CD4-positive, alpha-beta T cell treated with Interferon alpha-2 for 1 hour (primary cell): ENCODE measurements at regions not wholly inside any gene's neighbourhood (a gene's known extent, or its start where the extent isn't known, plus 50 kb on each side); places are given as distances from the start of the nearest gene placed in this dataset.

Experiments
- DNase-seq, 2 donors: peaks; one replicate each; pipeline ENCODE4 v3.0.0-alpha.2; 2020 to 2022

DNA sequence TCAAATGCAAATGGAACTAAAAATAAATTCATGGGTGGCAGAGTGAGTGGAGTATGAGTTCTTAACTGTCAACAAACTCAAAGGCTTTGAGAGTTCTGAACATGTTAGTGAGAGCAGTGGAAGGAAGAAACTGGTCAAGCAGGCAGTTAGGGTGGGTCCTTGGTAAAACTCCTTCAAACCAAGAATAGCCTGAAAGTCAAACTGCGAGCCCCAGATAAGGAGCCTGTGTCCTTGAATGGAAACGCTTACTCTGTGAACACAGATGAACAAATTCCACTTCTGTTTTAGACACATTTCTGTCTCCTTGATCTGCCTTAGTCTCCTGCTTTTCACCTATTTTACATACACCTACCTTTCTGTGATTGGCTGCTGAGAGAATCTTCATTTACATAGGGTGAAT is 129.4 kb upstream of the PCDH18 start:
- no peak for DNase-seq

DNA sequence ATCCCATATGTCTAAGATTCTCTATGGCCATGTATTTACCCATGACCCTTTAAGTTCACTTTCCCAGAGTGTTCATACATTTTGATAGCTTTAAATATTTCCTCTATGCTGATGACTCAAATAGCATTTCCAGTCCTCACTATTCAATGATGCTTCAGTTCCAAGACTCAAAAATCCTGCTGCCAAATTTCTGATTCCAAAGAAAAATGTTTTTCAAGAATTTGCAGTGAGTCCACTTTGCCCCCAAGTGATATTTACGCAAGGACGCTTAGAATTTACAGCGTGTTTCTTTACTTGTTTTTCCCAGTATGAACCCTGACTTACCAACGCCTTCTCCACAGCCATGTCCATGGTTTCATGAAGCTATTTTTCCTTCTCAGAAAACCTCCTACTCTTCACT is 127.9 kb upstream of the PCDH18 start:
- no peak for DNase-seq

DNA sequence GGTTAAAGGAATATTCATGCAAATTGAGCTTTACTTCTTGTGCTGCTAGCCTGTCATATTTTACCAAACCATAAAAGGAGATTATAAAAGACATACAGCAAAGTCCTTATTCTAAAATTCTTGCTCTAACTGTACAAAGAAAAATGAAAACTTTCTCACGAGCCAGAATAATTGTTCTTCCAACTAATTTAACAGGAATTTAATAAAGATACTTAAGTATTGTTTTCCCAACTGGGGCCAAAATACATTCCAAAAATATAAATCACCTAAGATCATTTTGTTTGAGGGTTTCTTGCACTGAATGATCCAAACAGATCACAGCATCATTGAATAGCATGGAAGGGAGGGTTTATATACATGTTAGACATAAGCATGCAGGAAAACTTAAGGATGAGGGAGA is 127.1 kb upstream of the PCDH18 start:
- no peak for DNase-seq

DNA sequence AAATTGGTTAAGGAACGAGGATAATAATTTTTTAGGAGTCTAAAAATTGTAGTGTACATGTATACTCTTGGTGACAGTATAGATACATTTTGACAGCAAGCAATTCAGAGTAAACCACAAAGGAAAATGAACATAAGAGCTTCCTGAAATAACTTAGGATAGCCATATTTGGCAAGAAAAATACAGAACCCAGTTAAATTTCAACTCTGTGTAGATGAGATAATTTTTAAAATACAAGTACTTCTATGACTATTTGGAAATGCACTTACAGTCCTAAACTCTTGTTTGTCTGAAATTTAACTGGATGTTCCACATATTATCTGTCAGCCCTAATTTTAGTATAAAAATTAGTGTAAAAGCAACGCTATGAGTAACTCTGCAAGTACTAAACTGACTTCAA is 124.4 kb upstream of the PCDH18 start:
- no peak for DNase-seq

DNA sequence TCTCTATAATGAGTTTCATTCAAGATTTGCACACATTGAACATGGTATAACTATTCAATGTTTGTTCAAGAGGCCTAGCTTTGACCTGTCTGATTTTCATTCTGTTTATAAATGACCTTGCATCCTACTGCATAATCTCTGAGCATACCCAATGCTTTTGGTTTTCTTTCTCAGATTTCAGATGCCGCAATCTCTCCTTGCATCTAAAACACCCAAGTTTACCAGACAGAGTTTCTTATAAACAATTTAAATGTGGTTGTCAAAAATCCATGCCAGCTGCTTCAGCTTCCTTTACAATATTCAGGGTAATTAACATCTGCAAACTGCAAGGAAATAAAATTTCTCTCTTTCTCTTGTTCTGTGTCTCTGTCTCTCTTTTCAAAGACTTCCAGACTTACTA is 123.0 kb upstream of the PCDH18 start:
- DNase-seq: no peak

DNA sequence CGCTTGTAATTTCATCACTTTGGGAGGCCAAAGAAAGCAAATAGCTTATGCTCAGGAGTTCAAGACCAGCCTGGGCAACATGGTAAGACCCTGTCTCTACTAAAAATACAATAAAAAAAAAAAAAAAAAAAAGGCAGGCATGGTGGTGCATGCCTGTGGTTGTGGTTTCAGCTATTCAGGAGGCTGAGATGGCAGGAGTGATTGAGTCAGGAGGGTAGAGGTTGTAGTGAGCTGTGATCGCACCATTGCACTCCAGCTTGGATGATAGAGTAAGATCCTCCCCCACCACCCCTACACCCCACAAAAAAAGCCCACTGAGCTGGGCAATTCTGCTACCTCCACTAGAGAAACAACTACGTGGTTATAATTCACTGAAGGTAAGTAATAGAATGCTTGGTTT is 118.8 kb upstream of the PCDH18 start:
- no peak for DNase-seq

DNA sequence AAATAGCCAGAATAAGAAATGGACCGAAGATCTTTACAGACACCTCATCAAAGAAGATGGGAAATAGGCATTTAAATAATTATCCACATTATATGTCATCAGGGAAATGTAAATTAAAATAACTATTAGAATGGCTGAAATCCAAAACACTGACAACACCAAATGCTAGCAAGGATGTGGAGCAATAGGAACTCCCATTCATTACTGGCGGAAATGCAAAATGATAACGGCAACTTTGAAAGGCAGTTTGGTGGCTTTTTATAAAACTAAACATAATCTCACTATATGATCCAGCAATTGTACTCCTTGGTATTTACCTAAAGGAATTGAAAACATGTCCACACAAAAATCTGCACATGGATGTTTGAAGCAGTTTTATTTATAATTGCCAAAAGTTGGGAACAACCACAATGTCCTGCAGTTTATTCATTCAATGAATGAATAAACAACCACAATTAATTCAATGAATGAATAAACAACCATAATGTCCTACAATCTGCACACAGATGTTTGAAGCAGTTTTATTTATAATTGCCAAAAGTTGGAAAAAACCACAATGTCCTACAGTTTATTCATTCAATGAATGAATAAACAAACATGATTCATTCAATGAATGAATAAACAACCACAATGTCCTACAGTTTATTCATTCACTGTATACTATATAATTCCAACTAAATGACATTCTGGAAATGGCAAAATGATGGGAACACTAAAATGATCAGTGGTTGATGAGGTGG is 117.6 kb upstream of the PCDH18 start:
- no peak for DNase-seq

DNA sequence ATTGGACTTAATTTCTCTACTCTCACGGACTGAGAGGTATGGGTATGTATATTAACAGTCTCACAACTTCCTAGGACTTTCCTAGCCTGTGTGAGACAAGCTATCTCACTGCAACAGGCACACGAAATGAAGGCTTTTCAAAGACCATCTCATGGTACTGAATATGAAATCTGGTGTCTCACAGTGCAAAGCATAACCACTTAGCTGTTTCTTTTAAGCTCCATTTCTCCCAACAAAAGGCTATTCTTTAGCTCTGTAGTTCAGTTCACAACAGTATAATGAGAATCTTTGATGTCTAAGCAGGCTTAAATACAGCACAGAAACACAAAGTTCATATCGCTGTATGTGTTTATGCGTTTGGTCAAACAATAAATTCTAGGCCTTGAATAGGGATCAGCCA is 116.2 kb upstream of the PCDH18 start:
- no peak for DNase-seq

DNA sequence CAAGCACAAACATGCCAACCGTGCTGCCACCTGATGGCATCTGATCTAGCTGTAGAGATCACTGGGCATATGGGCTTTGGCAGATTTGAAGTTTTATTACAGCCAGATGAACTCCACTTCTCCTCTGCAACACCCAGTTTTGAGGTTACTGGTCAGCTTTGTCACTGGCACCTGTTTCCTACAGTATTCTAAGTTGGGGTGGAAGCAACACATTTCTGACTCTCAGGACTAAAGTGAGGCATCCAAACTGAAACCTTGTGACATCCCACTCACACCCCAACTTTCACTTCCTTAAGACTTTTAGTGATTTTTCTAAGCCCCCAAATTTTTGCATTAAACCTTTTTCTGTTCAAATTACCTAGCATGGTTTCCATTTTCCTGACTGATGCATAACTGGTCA is 115.1 kb upstream of the PCDH18 start:
- no peak for DNase-seq

DNA sequence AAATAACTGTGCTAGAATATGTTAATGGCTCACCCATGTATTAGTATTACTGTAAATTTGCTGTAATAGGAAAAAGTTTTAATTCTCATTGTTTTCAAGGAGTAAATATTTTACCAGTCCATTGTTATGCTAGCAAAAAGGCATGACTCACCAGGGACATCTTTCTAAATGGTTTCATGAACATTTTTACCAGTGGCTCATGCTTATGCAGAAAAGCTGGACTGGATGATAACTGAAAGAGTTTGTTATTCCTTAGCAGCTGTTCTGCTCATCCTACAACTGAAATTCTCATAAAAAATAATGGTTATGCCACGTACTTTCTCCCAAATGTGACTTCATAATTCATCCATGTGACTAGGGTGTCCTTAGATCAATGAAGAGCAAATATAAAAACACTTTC is 111.9 kb upstream of the PCDH18 start:
- no peak for DNase-seq

DNA sequence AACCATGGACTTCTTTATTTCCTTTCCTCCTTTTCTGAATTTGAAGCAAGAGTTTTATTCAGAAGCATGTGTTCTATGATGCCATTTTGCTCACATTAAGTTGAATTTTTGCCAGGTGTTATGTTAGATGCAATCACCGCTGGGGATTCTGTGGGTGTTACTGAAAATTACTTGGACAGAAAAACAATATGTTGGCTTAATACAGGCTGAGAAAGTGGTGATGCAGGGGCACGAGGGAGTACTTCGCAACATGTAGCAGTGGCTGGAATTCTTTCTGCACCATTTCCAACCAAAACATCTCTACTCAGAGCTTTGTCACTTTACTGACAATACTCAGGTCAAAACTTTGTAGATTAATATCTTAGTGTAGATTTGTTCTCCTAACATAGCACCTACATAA is 109.2 kb upstream of the PCDH18 start:
- DNase-seq: no peak

DNA sequence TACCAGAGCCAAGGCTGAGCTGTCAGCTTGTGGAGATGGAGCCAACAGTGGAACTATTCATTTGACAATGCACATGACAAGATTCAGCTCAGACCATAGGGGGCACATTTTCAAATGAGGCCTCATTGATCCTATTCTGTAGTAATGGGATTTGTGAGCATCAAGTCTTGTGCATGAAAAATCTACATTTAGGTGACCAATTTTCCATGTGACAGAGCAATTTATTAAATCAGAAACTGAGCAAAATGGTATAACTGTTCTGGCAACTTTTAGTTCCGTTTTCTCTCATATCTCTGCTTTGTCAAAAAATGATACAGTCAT is 108.5 kb upstream of the PCDH18 start:
- no peak for DNase-seq

DNA sequence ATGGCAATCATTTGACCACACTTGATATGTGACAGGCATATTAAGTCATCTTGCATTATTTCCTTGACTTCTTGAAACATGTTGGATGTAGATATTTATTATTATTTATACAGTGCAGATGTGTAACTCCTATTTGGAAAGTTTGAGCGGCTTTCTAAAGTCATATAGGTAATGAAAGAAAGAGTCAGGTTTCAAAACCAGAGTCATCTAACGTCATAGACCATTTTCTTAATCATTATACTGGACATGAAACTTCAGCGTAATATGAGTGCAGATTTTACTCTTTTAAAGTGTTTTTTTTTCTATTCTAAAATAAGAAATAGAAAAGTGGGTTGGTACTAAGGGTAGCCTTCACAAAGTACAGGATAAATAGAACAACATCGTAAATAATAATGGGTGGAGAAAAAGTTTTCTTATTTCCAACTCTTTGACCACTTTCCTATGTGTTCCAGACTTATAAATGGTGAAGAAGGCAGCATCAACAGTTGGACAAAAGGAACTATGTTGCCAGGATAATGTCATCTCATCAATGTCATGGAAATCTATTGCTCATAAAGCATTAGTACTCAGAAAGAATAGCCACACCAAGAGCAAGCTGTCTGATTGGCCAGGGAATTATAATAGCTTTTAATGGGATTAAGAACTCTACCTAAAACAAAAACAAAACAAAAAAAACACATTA is 108.0 kb upstream of the PCDH18 start:
- no peak for DNase-seq

DNA sequence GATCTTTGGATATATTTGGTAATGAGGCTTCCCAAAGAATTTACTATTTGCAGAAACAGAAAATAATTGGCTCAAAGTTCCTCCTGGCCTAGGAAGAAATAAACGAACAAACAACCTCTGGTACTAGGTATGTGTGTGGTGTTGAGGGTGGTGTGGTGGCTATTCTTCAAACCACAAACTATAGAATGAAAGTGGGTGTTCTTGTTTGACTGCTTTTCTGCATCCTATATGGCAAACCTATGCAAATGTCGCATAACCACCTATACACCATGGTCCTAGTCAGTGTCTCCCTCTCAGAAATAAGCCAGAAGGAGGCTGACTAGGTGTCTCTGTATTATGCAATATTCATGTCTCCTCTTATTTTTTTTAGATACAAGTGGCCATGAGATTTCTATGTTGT is 106.6 kb upstream of the PCDH18 start:
- DNase-seq: no peak

DNA sequence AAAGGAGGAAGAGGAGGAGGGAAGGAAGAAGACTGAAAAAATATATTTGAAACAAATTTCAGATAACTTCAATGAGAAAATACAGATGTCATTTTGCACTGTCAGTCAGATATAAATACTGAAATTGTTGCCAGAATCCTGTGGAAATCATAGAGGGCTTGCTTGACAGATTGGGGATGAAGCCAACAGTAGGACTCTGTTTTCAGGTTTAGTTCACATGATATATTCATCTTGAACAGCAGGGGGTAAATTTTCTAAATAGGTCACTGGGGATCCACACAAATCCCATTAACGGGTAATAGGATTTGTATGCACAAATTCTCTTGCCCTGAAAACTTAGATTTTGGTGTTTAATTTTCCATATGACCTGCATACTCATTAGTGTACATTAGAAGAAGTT is 103.3 kb upstream of the PCDH18 start:
- no peak for DNase-seq

DNA sequence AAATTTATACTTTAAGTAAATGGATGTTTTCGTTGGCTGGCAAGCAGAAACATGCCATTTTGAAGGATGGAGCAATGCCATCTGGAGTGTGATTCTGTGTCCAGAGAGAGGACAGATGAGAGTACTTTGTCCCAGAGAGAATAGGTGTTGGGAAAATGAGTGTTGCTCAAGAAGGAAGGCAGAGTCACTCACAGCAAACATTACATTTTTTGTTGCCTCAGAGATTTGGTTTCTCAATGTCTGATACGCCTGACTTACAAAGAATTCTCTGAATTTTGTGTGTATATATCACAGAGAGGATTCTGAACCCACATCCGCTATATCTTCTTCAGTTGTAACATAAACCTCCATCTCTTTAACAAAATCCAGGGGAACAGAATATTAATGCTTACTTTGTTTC is 102.8 kb upstream of the PCDH18 start:
- no peak for DNase-seq

DNA sequence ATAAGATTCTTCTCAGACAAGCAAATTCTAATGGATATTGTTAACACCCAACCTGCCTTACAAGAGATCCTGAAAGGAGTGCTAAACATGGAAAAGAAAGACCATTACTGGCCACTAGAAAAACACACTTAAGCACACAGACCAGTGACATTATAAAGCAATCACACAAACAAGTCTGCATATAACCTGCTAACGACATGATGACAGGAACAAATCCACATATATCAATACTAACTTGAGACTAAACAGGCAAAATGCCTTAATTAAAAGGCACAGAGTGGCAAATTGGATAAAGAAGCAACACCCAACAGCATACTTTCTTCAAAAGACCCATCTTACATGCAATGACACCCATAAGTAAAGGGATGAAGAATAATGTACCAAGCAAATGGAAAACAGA is 100.5 kb upstream of the PCDH18 start:
- no peak for DNase-seq

DNA sequence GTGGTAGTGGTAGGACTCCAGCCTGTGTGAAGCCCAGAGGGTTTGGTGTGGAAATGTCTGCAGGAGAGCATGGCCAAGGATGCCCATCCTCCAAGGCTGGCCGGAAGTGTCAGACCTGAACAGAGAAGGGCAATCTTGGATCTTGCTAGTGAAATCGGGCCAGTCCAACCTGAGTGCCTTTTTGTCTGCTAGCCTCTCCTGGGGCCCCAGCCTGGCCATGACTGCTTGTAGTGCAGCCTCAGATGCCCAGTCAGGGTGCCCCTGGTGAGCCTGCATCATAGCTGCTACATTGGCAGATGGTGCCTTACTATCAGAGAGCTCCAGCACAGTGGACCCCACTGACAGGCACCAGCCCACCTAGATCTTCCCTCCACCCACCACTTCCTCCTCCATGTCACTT is 99.3 kb upstream of the PCDH18 start:
- no peak for DNase-seq

DNA sequence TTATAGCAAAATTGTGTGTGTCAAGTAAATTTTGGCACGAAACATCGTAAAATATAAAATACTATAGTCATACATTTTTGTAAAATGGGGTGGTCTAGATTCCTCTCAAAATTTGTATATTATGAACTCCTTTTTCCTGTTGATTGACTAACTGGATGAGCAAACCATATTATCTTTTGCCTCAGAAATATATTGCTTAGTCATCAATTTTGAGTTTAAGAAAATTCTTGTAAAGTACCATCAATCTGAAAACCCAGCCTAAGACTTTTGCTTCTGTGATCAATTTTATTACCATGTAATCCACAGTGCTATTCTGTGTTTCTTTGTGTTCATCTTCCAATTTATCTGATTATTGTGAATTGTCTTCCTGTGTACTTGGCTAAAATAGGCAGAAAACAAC is 98.0 kb upstream of the PCDH18 start:
- DNase-seq: no peak

DNA sequence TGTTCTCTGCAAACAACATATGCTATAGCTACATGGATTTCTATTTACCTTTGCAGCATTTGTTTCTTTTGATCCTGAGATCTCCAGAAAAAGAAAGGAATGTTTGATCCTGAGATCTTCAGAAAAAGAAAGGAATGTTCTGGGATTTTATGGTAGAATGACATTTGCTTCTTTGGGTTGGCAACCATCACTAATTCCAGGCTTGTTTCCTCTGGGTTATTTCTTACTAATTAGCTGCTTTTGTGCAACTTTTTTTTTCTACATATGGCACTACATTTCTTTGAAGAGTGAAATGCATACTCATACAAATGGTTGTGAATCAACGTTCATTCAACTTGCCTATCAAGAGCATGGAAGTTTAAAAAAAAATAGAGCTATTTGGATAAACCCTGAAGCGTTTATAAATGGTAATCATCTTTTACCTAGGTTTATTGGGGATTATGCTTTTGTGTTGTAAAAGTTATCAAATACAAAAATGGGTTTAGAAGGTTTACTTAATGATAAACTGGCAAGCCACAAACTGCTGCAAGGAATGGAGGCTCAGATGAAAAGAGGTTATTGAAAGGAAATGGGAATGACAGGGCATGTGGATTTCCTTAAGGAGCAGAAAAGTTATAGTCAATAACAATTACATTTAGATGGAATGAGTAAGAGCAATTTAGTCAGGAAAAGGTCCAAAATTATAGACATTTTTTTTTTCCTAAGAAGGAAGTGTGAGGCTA is 95.6 kb upstream of the PCDH18 start:
- no peak for DNase-seq

DNA sequence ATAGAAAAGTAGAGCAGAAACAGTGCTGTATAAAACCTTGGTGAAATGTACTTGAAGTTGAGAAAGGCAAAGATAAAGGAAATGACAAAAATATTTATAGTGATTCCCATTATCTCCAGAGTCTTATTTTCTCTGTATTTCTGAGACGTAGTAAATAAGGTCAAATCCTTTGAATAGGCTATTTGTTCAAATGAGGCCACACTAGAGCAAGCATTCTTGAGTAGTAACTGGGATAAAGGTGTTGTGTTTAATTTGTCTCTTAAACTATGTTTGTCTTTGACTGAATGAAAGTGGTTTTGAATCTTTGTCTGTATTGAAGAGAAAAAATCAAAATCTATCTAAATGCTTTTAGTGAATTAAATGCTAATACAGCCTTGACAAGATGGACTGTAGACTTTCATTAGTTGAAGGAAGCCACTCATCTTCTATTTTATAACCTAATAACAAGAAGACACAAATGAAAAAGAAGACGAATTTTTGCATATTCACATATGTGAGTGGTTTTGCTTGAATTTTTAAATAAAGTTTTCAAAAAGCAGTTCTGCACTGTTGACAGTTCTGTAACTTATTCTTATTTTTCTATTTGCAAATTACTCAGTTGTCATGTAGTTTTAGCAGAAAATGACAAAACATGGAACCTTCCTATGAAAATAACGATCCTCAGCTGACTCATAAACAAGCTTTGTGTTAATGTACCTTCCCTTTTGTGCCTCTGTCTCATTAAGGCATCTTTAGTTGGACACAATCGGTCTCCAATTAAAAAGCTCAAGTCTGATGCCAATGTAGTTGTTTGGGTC is 94.8 kb upstream of the PCDH18 start:
- no peak for DNase-seq

DNA sequence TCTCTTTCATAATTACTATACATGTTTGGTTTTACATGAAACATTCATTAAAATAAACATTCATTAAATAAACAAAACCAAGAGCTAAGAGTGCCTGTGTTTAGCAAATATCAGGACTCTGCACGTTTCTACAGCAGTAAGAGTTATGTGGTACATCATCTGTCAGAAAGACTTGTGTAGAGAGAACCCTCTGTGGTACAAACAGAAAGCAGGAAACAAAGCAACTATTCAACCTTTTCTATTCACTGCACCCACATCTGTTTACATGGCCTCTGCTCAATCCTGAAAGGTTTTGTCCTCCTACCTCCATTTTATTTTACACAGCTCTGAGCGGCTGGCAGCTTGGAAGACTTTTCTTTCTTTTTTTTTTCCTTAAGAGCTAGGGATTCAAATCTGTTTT is 90.7 kb upstream of the PCDH18 start:
- no peak for DNase-seq

DNA sequence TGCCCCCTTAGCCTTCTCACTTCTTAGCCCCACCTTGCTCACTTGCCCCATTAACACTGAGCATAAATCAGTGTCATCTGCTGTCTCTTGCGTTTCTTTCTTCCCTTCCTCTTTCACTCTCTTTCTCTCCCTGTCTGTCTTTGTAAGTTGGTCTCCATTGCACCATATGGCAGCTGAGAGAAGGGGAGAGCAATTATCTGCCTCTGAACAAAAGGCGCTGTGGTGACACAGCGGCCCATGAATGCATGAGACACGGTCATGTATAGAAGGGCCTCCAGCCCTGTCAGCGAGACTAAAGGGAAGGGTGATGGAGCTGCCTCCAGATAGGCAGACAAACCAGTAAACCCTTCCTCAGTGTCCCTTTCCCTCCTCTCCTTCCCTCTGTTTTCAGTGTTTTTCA is 88.8 kb upstream of the PCDH18 start:
- DNase-seq: no peak

DNA sequence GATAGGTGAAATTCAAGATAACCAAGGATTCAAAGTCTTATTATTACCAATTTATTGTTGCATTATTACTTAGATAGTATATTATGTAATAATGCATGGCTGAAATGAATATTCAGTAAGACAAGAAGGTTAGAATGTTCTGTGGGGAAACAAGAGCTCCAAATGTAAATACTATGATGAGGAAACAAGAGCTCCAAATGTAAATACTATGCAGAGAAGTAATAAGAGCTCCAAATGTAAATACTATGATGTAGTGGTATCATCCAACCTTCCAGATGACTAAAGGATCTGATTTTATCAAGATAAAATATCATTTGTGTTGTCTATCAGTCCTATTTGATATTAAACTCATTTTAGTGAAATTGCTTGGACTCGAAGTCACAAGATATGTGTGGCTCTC is 82.2 kb upstream of the PCDH18 start:
- DNase-seq: no peak
